ENCODE measurements at regions not wholly inside any gene's neighbourhood (a gene's known extent, or its start where the extent isn't known, plus 50 kb on each side); places are given as distances from the start of the nearest gene placed in this dataset.

DNA sequence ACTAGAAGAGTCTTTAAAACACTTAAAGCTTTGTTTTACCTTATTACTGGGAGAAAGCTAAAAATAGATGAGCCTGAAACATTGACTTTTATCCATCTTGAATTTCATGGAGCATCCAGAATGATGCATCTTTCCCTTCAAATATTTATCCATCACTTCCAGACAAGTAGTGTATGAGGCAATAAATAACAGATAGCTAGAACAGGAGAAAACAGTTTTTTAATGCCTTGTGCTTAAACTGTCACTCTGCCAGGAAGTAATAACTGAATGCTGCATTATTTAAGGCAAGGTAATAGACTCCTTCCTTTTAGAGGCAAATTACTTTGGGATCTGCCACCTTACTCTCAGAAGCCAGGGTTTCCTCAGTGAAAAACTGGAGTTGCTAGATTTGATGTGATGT lies 225.8 kb upstream of the NAALADL2 start:
- no peaks in the 10 kb centered on the region for H3K9me3 ChIP-seq

DNA sequence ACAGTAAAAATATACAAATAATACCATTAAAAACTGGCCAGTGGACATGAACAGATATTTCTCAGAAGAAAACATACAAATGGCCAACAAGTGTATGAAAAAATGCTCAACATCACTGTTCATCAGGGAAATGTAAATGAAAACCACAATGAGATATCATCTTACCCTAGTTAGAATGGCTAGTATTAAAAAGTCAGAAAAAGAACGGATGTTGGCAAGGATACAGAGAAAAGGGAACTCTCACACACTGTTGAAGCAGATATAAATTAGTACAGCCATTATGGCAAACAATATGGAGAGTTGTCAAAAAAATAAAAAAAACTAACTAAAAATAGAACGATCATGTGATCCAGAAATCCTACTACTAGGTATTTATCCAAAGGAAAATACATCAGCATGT lies 222.7 kb upstream of the NAALADL2 start:
- Histone ChIP-seq H3K4me3 (no peak overlapping the region), H3K4me1 (no peaks in the 10 kb centered on the region), H3K27me3 (no peaks in the 10 kb centered on the region), H3K36me3 (no peaks in the 10 kb centered on the region), H3K27ac (no peak overlapping the region), H3K9me3 (no peaks in the 10 kb centered on the region)
- intact Hi-C loops (cut with DNase I; ENCODE audit: low total_unique reads): no loop called here
- TF ChIP-seq POLR2A (IDR thresholded peaks at IDR 0.05): no peak
- TF ChIP-seq, protein P1, sequence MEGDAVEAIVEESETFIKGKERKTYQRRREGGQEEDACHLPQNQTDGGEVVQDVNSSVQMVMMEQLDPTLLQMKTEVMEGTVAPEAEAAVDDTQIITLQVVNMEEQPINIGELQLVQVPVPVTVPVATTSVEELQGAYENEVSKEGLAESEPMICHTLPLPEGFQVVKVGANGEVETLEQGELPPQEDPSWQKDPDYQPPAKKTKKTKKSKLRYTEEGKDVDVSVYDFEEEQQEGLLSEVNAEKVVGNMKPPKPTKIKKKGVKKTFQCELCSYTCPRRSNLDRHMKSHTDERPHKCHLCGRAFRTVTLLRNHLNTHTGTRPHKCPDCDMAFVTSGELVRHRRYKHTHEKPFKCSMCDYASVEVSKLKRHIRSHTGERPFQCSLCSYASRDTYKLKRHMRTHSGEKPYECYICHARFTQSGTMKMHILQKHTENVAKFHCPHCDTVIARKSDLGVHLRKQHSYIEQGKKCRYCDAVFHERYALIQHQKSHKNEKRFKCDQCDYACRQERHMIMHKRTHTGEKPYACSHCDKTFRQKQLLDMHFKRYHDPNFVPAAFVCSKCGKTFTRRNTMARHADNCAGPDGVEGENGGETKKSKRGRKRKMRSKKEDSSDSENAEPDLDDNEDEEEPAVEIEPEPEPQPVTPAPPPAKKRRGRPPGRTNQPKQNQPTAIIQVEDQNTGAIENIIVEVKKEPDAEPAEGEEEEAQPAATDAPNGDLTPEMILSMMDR (IDR thresholded peaks at IDR 0.05): no peak
- DNase-seq: no peak

More for the DNA sequence above, 225.8 kb upstream of the NAALADL2 start:
- Histone ChIP-seq H3K4me3 (no peak overlapping the region), H3K27ac (no peak overlapping the region), H3K36me3 (no peaks in the 10 kb centered on the region), H3K27me3 (no peaks in the 10 kb centered on the region), H3K4me1 (no peaks in the 10 kb centered on the region)
- TF ChIP-seq, protein P1 (IDR thresholded peaks at IDR 0.05): no peak
- TF ChIP-seq POLR2A (IDR thresholded peaks at IDR 0.05): no peak
- intact Hi-C loops (cut with DNase I; ENCODE audit: low total_unique reads): no loop called here
- DNase-seq: no peak

DNA sequence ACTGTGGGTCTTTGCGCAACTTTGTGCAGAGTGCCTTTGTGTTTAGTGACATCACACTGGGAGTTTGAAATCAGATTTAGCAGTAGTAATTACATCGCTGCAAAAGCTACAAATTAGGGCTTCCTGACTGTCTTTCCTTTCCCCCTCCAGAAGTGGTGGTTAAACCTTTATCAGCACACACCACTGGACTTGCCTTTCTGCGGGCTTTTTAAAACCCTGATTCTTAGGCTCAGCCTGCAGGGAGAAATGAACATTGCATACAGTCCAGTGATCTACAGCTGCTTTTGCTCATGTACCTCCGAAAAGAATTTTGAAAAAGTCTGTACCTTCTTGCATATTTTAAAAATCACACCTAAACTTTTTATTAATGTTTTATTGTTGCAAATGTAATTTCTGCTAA lies 219.7 kb upstream of the NAALADL2 start:
- DNase-seq: no peak
- Histone ChIP-seq H3K4me3 (no peak overlapping the region), H3K9me3 (no peaks in the 10 kb centered on the region), H3K27me3 (no peaks in the 10 kb centered on the region), H3K36me3 (no peaks in the 10 kb centered on the region), H3K27ac (no peak overlapping the region), H3K4me1 (no peaks in the 10 kb centered on the region)
- intact Hi-C loops (cut with DNase I; ENCODE audit: low total_unique reads): no loop called here
- TF ChIP-seq, protein P1 (IDR thresholded peaks at IDR 0.05): no peak
- TF ChIP-seq POLR2A (IDR thresholded peaks at IDR 0.05): no peak

- DNase-seq: no peak
- intact Hi-C loops (cut with DNase I; ENCODE audit: low total_unique reads): no loop called here
- H3K36me3 ChIP-seq: no peaks in the 10 kb centered on the region
These were observed 219.2 kb upstream of the NAALADL2 start for GRCh38 chr3:174639970-174640369.

DNA sequence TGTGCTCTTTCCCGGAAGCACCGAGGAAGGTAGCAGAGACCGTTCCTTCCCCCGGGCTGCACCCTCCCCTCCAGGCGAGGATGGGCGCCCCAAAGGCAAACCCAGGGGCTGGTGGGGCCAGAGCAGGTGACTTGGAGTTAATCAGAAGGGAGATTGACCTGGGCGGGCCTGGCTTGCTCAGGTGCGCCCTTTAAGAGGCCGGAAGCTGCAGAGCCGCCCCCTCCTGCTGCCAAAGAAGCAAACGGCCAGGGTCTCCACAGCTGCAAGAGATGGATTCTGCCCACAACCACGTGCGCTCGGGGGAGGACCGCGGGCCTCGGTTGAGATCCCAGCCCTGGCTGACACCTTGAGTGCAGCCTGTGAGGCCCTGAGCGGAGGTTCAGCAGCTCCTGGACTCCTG lies 218.2 kb upstream of the NAALADL2 start:
- no peak overlapping the region for H3K4me3 ChIP-seq
- no peaks in the 10 kb centered on the region for H3K36me3 ChIP-seq
- intact Hi-C loops (cut with DNase I; ENCODE audit: low total_unique reads): no loop called here
- H3K4me1 ChIP-seq: no peaks in the 10 kb centered on the region
- no peak for DNase-seq
- TF ChIP-seq POLR2A (IDR thresholded peaks at IDR 0.05): no peak
- no peaks in the 10 kb centered on the region for H3K9me3 ChIP-seq
- H3K27ac ChIP-seq: no peak overlapping the region
- no peaks in the 10 kb centered on the region for H3K27me3 ChIP-seq

More at GRCh38 chr3:174639970-174640369, 219.2 kb upstream of the NAALADL2 start:
- H3K27ac ChIP-seq: no peak overlapping the region
- no peaks in the 10 kb centered on the region for H3K4me1 ChIP-seq
- no peak overlapping the region for H3K4me3 ChIP-seq
- H3K9me3 ChIP-seq: no peaks in the 10 kb centered on the region
- TF ChIP-seq, protein P1 (IDR thresholded peaks at IDR 0.05): no peak
- no peak for TF ChIP-seq POLR2A (IDR thresholded peaks at IDR 0.05)
- H3K27me3 ChIP-seq: no peaks in the 10 kb centered on the region

- no peak for DNase-seq
- no peaks in the 10 kb centered on the region for H3K36me3 ChIP-seq
- TF ChIP-seq POLR2A (IDR thresholded peaks at IDR 0.05): no peak
- TF ChIP-seq, protein P1 (IDR thresholded peaks at IDR 0.05): no peak
- H3K4me1 ChIP-seq: no peaks in the 10 kb centered on the region
- no peak overlapping the region for H3K4me3 ChIP-seq
- H3K27ac ChIP-seq: no peak overlapping the region
- no peaks in the 10 kb centered on the region for H3K9me3 ChIP-seq
- intact Hi-C loops (cut with DNase I; ENCODE audit: low total_unique reads): no loop called here
- H3K27me3 ChIP-seq: no peaks in the 10 kb centered on the region
These were observed 214.8 kb upstream of the NAALADL2 start for GRCh38 chr3:174644287-174644686.
